ENCODE measurements at regions not wholly inside any gene's neighbourhood (a gene's known extent, or its start where the extent isn't known, plus 50 kb on each side); places are given as distances from the start of the nearest gene placed in this dataset.

- Histone ChIP-seq H3K9ac (ENCODE audit: low read length in 2 of 2) (no peak overlapping the region), H3K36me3 (ENCODE audit: control insufficient read depth in 2 of 2, insufficient read depth in 2 of 2, low read length in 2 of 2) (no peaks in the 10 kb centered on the region), H3K9me3 (ENCODE audit: control insufficient read depth in 2 of 2, low read length in 2 of 2) (no peaks in the 10 kb centered on the region), H3K4me3 (ENCODE audit: low read length in 2 of 2) (no peak overlapping the region), H3K27me3 (ENCODE audit: control insufficient read depth in 1 of 2, insufficient read depth in 2 of 2, low read length in 2 of 2) (no peaks in the 10 kb centered on the region), H3K27ac (ENCODE audit: low read length) (no peak overlapping the region), H3K4me1 (ENCODE audit: control insufficient read depth, insufficient read depth, low read length) (peaks cover 12% of the 10 kb centered on the region)
Measured at GRCh38 chr10:3397846-3398245, 225.3 kb upstream of the PITRM1 start.

DNA sequence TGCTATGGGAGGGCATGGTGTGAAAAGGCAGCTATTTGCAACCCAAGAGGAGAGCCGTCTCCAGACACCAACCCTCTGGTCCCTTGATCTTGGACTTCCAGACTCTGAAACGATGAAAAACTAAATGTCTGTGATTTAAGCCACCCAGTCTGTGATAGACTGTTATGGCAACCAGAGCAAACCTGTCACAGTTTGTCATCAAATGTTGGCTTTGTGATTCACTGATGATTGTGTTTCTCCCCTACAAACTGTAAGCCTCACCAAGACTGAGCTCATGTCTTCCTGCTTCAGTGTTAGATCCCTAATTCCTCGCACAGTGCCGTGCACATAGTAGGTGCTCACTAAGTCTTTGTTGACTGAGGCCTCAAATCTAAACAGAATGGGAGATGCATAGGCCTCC lies 224.6 kb upstream of the PITRM1 start:
- Histone ChIP-seq H3K27ac (ENCODE audit: low read length) (no peak overlapping the region), H3K9me3 (ENCODE audit: control insufficient read depth in 2 of 2, low read length in 2 of 2) (no peaks in the 10 kb centered on the region), H3K36me3 (ENCODE audit: control insufficient read depth in 2 of 2, insufficient read depth in 2 of 2, low read length in 2 of 2) (no peaks in the 10 kb centered on the region), H3K27me3 (ENCODE audit: control insufficient read depth in 1 of 2, insufficient read depth in 2 of 2, low read length in 2 of 2) (no peaks in the 10 kb centered on the region), H3K4me3 (ENCODE audit: low read length in 2 of 2) (no peak overlapping the region), H3K9ac (ENCODE audit: low read length in 2 of 2) (no peak overlapping the region), H3K4me1 (ENCODE audit: control insufficient read depth, insufficient read depth, low read length) (peaks cover 12% of the 10 kb centered on the region)

- Histone ChIP-seq H3K9me3 (ENCODE audit: control insufficient read depth in 2 of 2, low read length in 2 of 2) (no peaks in the 10 kb centered on the region), H3K27ac (ENCODE audit: low read length) (no peak overlapping the region), H3K36me3 (ENCODE audit: control insufficient read depth in 2 of 2, insufficient read depth in 2 of 2, low read length in 2 of 2) (no peaks in the 10 kb centered on the region), H3K4me3 (ENCODE audit: low read length in 2 of 2) (no peak overlapping the region), H3K9ac (ENCODE audit: low read length in 2 of 2) (no peak overlapping the region), H3K27me3 (ENCODE audit: control insufficient read depth in 1 of 2, insufficient read depth in 2 of 2, low read length in 2 of 2) (no peaks in the 10 kb centered on the region), H3K4me1 (ENCODE audit: control insufficient read depth, insufficient read depth, low read length) (peaks cover 12% of the 10 kb centered on the region)
Measured at GRCh38 chr10:3396116-3396515, 223.5 kb upstream of the PITRM1 start.

DNA sequence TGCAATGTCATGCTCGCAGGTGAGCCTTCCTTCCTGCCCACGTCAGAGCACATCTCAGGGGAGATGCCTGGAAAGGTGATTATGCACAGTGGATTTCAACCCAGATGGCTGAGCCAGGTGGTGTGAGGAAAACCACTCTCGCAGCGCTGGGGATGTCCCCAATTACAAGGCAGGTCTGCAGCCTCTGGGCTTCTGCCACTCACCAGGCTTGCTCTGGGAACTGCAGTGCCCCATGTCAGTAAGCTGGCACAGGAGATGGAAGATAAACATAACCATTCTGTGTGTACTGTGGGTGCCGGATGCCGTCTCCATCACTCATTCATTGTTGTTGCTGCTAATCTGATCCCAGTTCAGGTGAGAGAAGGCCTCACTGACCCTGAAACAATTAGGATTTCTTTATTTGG lies 222.9 kb upstream of the PITRM1 start:
- H3K9me3 ChIP-seq (ENCODE audit: control insufficient read depth in 2 of 2, low read length in 2 of 2) = no peaks in the 10 kb centered on the region
- H3K36me3 ChIP-seq (ENCODE audit: control insufficient read depth in 2 of 2, insufficient read depth in 2 of 2, low read length in 2 of 2) = no peaks in the 10 kb centered on the region
- H3K27me3 ChIP-seq (ENCODE audit: control insufficient read depth in 1 of 2, insufficient read depth in 2 of 2, low read length in 2 of 2) = no peaks in the 10 kb centered on the region
- H3K27ac ChIP-seq (ENCODE audit: low read length) = no peak overlapping the region
- no peak overlapping the region for H3K4me3 ChIP-seq (ENCODE audit: low read length in 2 of 2)
- H3K4me1 ChIP-seq (ENCODE audit: control insufficient read depth, insufficient read depth, low read length) = peaks cover 12% of the 10 kb centered on the region
- no peak overlapping the region for H3K9ac ChIP-seq (ENCODE audit: low read length in 2 of 2)

DNA sequence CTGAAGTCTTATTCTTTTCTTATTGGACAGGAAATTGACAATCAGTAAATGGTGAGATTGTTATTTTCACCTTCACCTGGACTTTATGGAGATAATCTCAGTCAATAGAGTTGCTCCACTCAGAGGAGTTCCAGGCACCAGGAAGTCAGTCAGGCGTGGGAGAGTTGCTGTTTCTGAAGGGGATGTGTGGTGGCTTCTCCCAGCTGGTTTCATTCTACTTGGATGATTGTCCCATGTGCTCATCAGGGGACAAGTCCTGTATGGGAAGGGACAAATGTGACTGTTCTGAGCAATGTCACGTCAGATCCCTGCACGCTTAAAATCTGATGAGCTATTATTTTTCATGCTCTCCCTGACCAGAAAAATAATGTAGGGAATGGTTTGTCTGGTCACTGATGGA lies 222.5 kb upstream of the PITRM1 start:
- Histone ChIP-seq H3K36me3 (ENCODE audit: control insufficient read depth in 2 of 2, insufficient read depth in 2 of 2, low read length in 2 of 2) (no peaks in the 10 kb centered on the region), H3K27me3 (ENCODE audit: control insufficient read depth in 1 of 2, insufficient read depth in 2 of 2, low read length in 2 of 2) (no peaks in the 10 kb centered on the region), H3K9ac (ENCODE audit: low read length in 2 of 2) (no peak overlapping the region), H3K9me3 (ENCODE audit: control insufficient read depth in 2 of 2, low read length in 2 of 2) (no peaks in the 10 kb centered on the region), H3K4me1 (ENCODE audit: control insufficient read depth, insufficient read depth, low read length) (peaks cover 12% of the 10 kb centered on the region), H3K4me3 (ENCODE audit: low read length in 2 of 2) (no peak overlapping the region), H3K27ac (ENCODE audit: low read length) (no peak overlapping the region)

DNA sequence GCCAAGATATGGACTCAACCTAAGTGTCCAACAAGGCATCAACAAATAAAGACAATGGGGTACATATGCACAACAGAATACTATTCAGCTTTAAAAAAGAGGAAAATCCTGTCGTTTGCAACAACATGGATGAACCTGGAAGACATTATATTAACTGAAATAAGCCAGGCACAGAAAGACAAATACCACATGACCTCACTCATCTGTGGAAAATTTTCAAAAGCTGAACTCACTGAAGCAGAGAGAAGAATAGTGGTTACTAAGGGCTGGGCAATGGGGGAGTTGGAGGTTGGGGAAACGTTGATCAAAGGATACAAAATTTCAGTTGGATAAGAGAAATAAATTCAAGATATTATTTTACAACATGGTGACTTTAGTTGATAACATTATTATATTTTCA lies 221.4 kb upstream of the PITRM1 start:
- Histone ChIP-seq H3K4me1 (ENCODE audit: control insufficient read depth, insufficient read depth, low read length) (peaks cover 9% of the 10 kb centered on the region), H3K4me3 (ENCODE audit: low read length in 2 of 2) (no peak overlapping the region), H3K36me3 (ENCODE audit: control insufficient read depth in 2 of 2, insufficient read depth in 2 of 2, low read length in 2 of 2) (no peaks in the 10 kb centered on the region)

DNA sequence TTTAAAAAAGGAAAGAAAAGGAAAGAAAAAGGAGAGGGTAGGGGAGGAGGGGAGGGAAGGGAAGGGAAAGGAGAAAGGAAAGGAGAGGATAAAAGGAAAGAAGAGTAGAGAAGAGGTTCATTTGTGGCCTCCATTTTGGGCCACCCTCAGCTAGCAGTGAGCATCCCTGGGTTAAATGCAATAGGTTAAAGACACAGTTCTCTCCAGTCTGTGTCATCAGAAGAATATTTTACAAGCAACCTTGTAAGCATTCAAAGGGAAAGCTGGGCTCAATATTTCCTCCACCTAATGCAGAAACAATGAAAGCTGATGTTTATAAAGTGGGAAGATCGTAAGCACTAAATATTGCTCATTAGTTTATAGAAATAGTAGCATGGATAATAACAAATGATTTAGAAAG lies 219.1 kb upstream of the PITRM1 start:
- Histone ChIP-seq H3K36me3 (ENCODE audit: control insufficient read depth in 2 of 2, insufficient read depth in 2 of 2, low read length in 2 of 2) (no peaks in the 10 kb centered on the region), H3K9ac (ENCODE audit: low read length in 2 of 2) (no peak overlapping the region), H3K9me3 (ENCODE audit: control insufficient read depth in 2 of 2, low read length in 2 of 2) (no peaks in the 10 kb centered on the region), H3K4me3 (ENCODE audit: low read length in 2 of 2) (no peak overlapping the region), H3K4me1 (ENCODE audit: control insufficient read depth, insufficient read depth, low read length) (peaks cover 9% of the 10 kb centered on the region), H3K27ac (ENCODE audit: low read length) (no peak overlapping the region), H3K27me3 (ENCODE audit: control insufficient read depth in 1 of 2, insufficient read depth in 2 of 2, low read length in 2 of 2) (no peaks in the 10 kb centered on the region)

More for the DNA sequence above, 221.4 kb upstream of the PITRM1 start:
- Histone ChIP-seq H3K27ac (ENCODE audit: low read length) (no peak overlapping the region), H3K27me3 (ENCODE audit: control insufficient read depth in 1 of 2, insufficient read depth in 2 of 2, low read length in 2 of 2) (no peaks in the 10 kb centered on the region), H3K9ac (ENCODE audit: low read length in 2 of 2) (no peak overlapping the region), H3K9me3 (ENCODE audit: control insufficient read depth in 2 of 2, low read length in 2 of 2) (no peaks in the 10 kb centered on the region)

GRCh38 chr10:3389130-3389529 lies 216.5 kb upstream of the PITRM1 start:
- H3K9ac ChIP-seq (ENCODE audit: low read length in 2 of 2) = no peak overlapping the region
- H3K4me3 ChIP-seq (ENCODE audit: low read length in 2 of 2) = no peak overlapping the region
- no peaks in the 10 kb centered on the region for H3K4me1 ChIP-seq (ENCODE audit: control insufficient read depth, insufficient read depth, low read length)
- H3K9me3 ChIP-seq (ENCODE audit: control insufficient read depth in 2 of 2, low read length in 2 of 2) = peaks cover 4 to 7% of the 10 kb centered on the region in 2 donors
- no peaks in the 10 kb centered on the region for H3K36me3 ChIP-seq (ENCODE audit: control insufficient read depth in 2 of 2, insufficient read depth in 2 of 2, low read length in 2 of 2)
- no peaks in the 10 kb centered on the region for H3K27me3 ChIP-seq (ENCODE audit: control insufficient read depth in 1 of 2, insufficient read depth in 2 of 2, low read length in 2 of 2)
- H3K27ac ChIP-seq (ENCODE audit: low read length) = no peak overlapping the region

- H3K9me3 ChIP-seq (ENCODE audit: control insufficient read depth in 2 of 2, low read length in 2 of 2) = peaks cover 4 to 7% of the 10 kb centered on the region in 2 donors
- H3K4me1 ChIP-seq (ENCODE audit: control insufficient read depth, insufficient read depth, low read length) = no peaks in the 10 kb centered on the region
- H3K27ac ChIP-seq (ENCODE audit: low read length) = no peak overlapping the region
- no peak overlapping the region for H3K9ac ChIP-seq (ENCODE audit: low read length in 2 of 2)
- no peaks in the 10 kb centered on the region for H3K36me3 ChIP-seq (ENCODE audit: control insufficient read depth in 2 of 2, insufficient read depth in 2 of 2, low read length in 2 of 2)
- no peak overlapping the region for H3K4me3 ChIP-seq (ENCODE audit: low read length in 2 of 2)
- no peaks in the 10 kb centered on the region for H3K27me3 ChIP-seq (ENCODE audit: control insufficient read depth in 1 of 2, insufficient read depth in 2 of 2, low read length in 2 of 2)
Measured at GRCh38 chr10:3385487-3385886, 212.9 kb upstream of the PITRM1 start.

- no peak overlapping the region for H3K4me3 ChIP-seq (ENCODE audit: low read length in 2 of 2)
- no peak overlapping the region for H3K9ac ChIP-seq (ENCODE audit: low read length in 2 of 2)
- no peaks in the 10 kb centered on the region for H3K4me1 ChIP-seq (ENCODE audit: control insufficient read depth, insufficient read depth, low read length)
- H3K36me3 ChIP-seq (ENCODE audit: control insufficient read depth in 2 of 2, insufficient read depth in 2 of 2, low read length in 2 of 2) = no peaks in the 10 kb centered on the region
- peaks cover 4 to 11% of the 10 kb centered on the region in 2 donors for H3K9me3 ChIP-seq (ENCODE audit: control insufficient read depth in 2 of 2, low read length in 2 of 2)
- no peak overlapping the region for H3K27ac ChIP-seq (ENCODE audit: low read length)
- H3K27me3 ChIP-seq (ENCODE audit: control insufficient read depth in 1 of 2, insufficient read depth in 2 of 2, low read length in 2 of 2) = no peaks in the 10 kb centered on the region
Measured at GRCh38 chr10:3382092-3382491, 209.5 kb upstream of the PITRM1 start.

- H3K27me3 ChIP-seq (ENCODE audit: control insufficient read depth in 1 of 2, insufficient read depth in 2 of 2, low read length in 2 of 2) = no peaks in the 10 kb centered on the region
- H3K9ac ChIP-seq (ENCODE audit: low read length in 2 of 2) = no peak overlapping the region
- no peaks in the 10 kb centered on the region for H3K36me3 ChIP-seq (ENCODE audit: control insufficient read depth in 2 of 2, insufficient read depth in 2 of 2, low read length in 2 of 2)
- no peak overlapping the region for H3K4me3 ChIP-seq (ENCODE audit: low read length in 2 of 2)
- no peak overlapping the region for H3K27ac ChIP-seq (ENCODE audit: low read length)
- H3K4me1 ChIP-seq (ENCODE audit: control insufficient read depth, insufficient read depth, low read length) = no peaks in the 10 kb centered on the region
- H3K9me3 ChIP-seq (ENCODE audit: control insufficient read depth in 2 of 2, low read length in 2 of 2) = peaks cover 4 to 11% of the 10 kb centered on the region in 2 donors
Measured at GRCh38 chr10:3380406-3381050, 207.9 kb upstream of the PITRM1 start.
